ENCODE measurements at regions not wholly inside any gene's neighbourhood (a gene's known extent, or its start where the extent isn't known, plus 50 kb on each side); places are given as distances from the start of the nearest gene placed in this dataset.

- H3K79me2 ChIP-seq (ENCODE audit: insufficient read depth, low read length) = no peaks in the 10 kb centered on the region
- H2AFZ ChIP-seq (ENCODE audit: low read length) = no peak overlapping the region
Measured at GRCh38 chr7:124308384-124308783, 275.5 kb upstream of the TMEM229A start.

GRCh38 chr7:124295289-124295688, 262.4 kb upstream of the TMEM229A start:
- TF ChIP-seq EZH2 (IDR thresholded peaks at IDR 0.05; ENCODE audit: borderline replicate concordance, low read length) (no peak), CTCF (IDR thresholded peaks at IDR 0.05; ENCODE audit: low read length) (no peak)
- no peaks in the 10 kb centered on the region for H3K36me3 ChIP-seq (ENCODE audit: insufficient read depth, low read length)
- no peaks in the 10 kb centered on the region for H3F3A ChIP-seq (ENCODE audit: insufficient read depth, low read length)
- H3K4me1 ChIP-seq (ENCODE audit: insufficient read depth, low read length, severe bottlenecking) = no peaks in the 10 kb centered on the region
- no peak overlapping the region for H3K27ac ChIP-seq (ENCODE audit: low read depth, low read length, poor library complexity, severe bottlenecking)
- H3K27me3 ChIP-seq (ENCODE audit: insufficient read depth, low read length) = no peaks in the 10 kb centered on the region
- 0 out of 2 replicates have a peak, but pooled peaks cover 3% of the 10 kb centered on the region for H3K9me3 ChIP-seq (ENCODE audit: low read length)
- H3K9ac ChIP-seq (ENCODE audit: low read length) = no peak overlapping the region
- H3K4me3 ChIP-seq (ENCODE audit: low read depth, low read length, poor library complexity, severe bottlenecking) = no peak overlapping the region
- no peaks in the 10 kb centered on the region for H4K20me1 ChIP-seq (ENCODE audit: insufficient read depth, low read length)
- no peaks in the 10 kb centered on the region for H3K9me2 ChIP-seq (ENCODE audit: low read depth, low read length)
- no peaks in the 10 kb centered on the region for H3K79me2 ChIP-seq (ENCODE audit: insufficient read depth, low read length)
- no peak overlapping the region for H2AFZ ChIP-seq (ENCODE audit: low read length)
- no peak overlapping the region for H3K4me2 ChIP-seq (ENCODE audit: low read length)

More at GRCh38 chr7:124308384-124308783, 275.5 kb upstream of the TMEM229A start:
- Histone ChIP-seq H3K4me1 (ENCODE audit: insufficient read depth, low read length, severe bottlenecking) (no peaks in the 10 kb centered on the region), H3K4me2 (ENCODE audit: low read length) (no peak overlapping the region), H3K4me3 (ENCODE audit: low read depth, low read length, poor library complexity, severe bottlenecking) (no peak overlapping the region), H4K20me1 (ENCODE audit: insufficient read depth, low read length) (no peaks in the 10 kb centered on the region), H3K9ac (ENCODE audit: low read length) (no peak overlapping the region), H3K9me3 (ENCODE audit: low read length) (no peaks in the 10 kb centered on the region), H3F3A (ENCODE audit: insufficient read depth, low read length) (no peaks in the 10 kb centered on the region), H3K27ac (ENCODE audit: low read depth, low read length, poor library complexity, severe bottlenecking) (no peak overlapping the region), H3K36me3 (ENCODE audit: insufficient read depth, low read length) (no peaks in the 10 kb centered on the region), H3K9me2 (ENCODE audit: low read depth, low read length) (no peaks in the 10 kb centered on the region; the same call in 1 of the 2 replicates), H3K27me3 (ENCODE audit: insufficient read depth, low read length) (no peaks in the 10 kb centered on the region)
- TF ChIP-seq CTCF (IDR thresholded peaks at IDR 0.05; ENCODE audit: low read length) (no peak), EZH2 (IDR thresholded peaks at IDR 0.05; ENCODE audit: borderline replicate concordance, low read length) (no peak)

- H3K27ac ChIP-seq (ENCODE audit: low read depth, low read length, poor library complexity, severe bottlenecking) = no peak overlapping the region
- no peaks in the 10 kb centered on the region for H3K36me3 ChIP-seq (ENCODE audit: insufficient read depth, low read length)
- no peaks in the 10 kb centered on the region for H3K9me2 ChIP-seq (ENCODE audit: low read depth, low read length)
- H4K20me1 ChIP-seq (ENCODE audit: insufficient read depth, low read length) = no peaks in the 10 kb centered on the region
- no peaks in the 10 kb centered on the region for H3K27me3 ChIP-seq (ENCODE audit: insufficient read depth, low read length)
- TF ChIP-seq CTCF (IDR thresholded peaks at IDR 0.05; ENCODE audit: low read length) (no peak), EZH2 (IDR thresholded peaks at IDR 0.05; ENCODE audit: borderline replicate concordance, low read length) (no peak)
- no peak overlapping the region for H3K4me3 ChIP-seq (ENCODE audit: low read depth, low read length, poor library complexity, severe bottlenecking)
- no peak overlapping the region for H2AFZ ChIP-seq (ENCODE audit: low read length)
- H3K9me3 ChIP-seq (ENCODE audit: low read length) = no peaks in the 10 kb centered on the region
- H3K9ac ChIP-seq (ENCODE audit: low read length) = no peak overlapping the region
- H3K4me2 ChIP-seq (ENCODE audit: low read length) = no peak overlapping the region
- H3K4me1 ChIP-seq (ENCODE audit: insufficient read depth, low read length, severe bottlenecking) = no peaks in the 10 kb centered on the region
- no peaks in the 10 kb centered on the region for H3F3A ChIP-seq (ENCODE audit: insufficient read depth, low read length)
- no peaks in the 10 kb centered on the region for H3K79me2 ChIP-seq (ENCODE audit: insufficient read depth, low read length)
Measured at GRCh38 chr7:124284937-124285336, 252.1 kb upstream of the TMEM229A start.

All from OCI-LY1 (cell line).